VCaP (cell line): ENCODE measurements at regions not wholly inside any gene's neighbourhood (a gene's known extent, or its start where the extent isn't known, plus 50 kb on each side); places are given as distances from the start of the nearest gene placed in this dataset.
"Not testable (repeated sequence)": the region's sequence is repeated elsewhere in the genome, so short reads cannot be mapped to it uniquely, and the experiment has no call there.

Source experiments
- H3K27ac ChIP-seq: fragments of 450-650 bp; 2 replicates; pipeline ENCODE4 v1.5.1; 2017
- CTCF ChIP-seq: fragments of 450-650 bp; conservative IDR thresholded peaks from 2 replicates; pipeline ENCODE4 v1.5.1; 2017; ENCODE audit warnings: mild to moderate bottlenecking, moderate library complexity

- no peak overlapping the region for H3K27ac ChIP-seq
- TF ChIP-seq CTCF, result no peak
These were observed 389.2 kb upstream of the GRM7 start for GRCh38 chr3:6471744-6472143.

GRCh38 chr3:6490487-6491327 lies 370.2 kb upstream of the GRM7 start:
- H3K27ac ChIP-seq, result peak overlapping the region; percentile 41

DNA sequence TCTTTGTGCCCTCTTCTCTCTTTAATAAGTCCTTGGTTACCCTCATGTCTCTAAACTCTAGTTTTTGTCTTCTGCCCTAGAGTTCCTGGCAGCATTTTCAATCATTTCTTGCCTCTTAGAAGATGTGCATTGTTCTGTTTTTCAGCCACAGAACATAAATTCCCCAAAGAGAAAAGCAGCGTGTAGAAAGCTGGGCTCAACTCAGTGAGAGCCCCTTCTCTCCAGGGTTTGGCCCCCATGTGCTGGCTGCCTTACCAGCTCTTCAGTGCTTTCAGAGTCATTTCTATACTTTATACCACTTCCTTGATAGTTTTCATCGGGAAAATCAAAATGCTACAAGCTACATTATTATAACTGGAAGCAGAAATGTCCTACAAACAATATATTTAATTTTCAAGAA lies 369.1 kb upstream of the GRM7 start:
- no peak overlapping the region for H3K27ac ChIP-seq

DNA sequence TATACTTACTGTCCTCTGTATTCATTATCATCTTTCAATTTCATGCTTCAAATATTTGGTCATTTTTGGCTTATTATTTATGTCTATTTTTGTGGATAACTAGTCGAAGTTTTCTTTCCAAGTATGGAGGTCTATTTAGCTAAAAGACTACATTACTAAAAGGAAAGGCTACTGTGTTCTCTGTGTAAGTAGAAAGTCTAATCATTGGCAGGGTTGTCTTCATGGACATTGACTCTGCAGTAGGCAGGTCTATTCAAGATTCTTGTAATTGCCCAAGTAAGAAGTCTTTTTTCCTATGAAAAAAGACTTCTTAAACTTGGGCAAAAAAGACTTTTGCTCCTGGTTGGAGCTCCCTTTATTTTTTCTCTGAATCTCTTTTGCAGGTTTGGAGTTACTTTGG lies 368.6 kb upstream of the GRM7 start:
- H3K27ac ChIP-seq, result no peak overlapping the region
- TF ChIP-seq CTCF, result no peak

More for the DNA sequence above, 369.1 kb upstream of the GRM7 start:
- TF ChIP-seq CTCF, result no peak

DNA sequence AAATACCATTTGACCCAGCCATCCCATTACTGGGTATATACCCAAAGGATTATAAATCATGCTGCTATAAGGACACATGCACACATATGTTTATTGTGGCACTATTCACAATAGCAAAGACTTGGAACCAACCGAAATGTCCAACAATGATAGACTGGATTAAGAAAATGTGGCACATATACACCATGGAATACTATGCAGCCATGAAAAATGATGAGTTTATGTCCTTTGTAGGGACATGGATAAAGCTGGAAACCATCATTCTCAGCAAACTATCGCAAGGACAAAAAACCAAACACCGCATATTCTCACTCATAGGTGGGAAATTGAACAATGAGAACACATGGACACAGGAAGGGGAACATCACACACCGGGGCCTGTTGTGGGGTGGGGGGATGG lies 362.0 kb upstream of the GRM7 start:
- not testable (repeated sequence) for H3K27ac ChIP-seq

GRCh38 chr3:6504347-6504746 lies 356.6 kb upstream of the GRM7 start:
- TF ChIP-seq CTCF, result no peak
- no peak overlapping the region for H3K27ac ChIP-seq

- no peak for TF ChIP-seq CTCF
- no peak overlapping the region for H3K27ac ChIP-seq
These were observed 356.1 kb upstream of the GRM7 start for GRCh38 chr3:6504834-6505233.

DNA sequence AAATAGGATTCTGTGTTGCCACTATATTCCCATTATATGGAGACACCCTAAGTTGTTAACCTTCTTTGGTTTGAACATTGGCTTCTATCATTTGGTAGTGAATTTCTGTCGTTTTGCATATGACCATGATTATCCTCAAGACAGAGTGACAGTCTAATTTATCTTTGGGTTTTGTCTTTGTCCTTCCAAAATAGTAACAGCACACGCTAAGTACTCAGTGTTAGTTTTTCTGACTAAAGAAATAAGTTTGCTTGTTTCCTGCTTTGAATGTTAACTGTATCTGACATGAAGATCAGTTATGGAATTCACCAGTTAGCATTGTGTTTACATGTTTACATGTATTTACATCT lies 352.5 kb upstream of the GRM7 start:
- TF ChIP-seq CTCF, result no peak
- H3K27ac ChIP-seq, result no peak overlapping the region

- H3K27ac ChIP-seq, result no peak overlapping the region
- no peak for TF ChIP-seq CTCF
These were observed 351.3 kb upstream of the GRM7 start for GRCh38 chr3:6509576-6509975.
